ENCODE measurements at regions not wholly inside any gene's neighbourhood (a gene's known extent, or its start where the extent isn't known, plus 50 kb on each side); places are given as distances from the start of the nearest gene placed in this dataset.

- no peak for DNase-seq
Measured at GRCh38 chr9:78566521-78566920, 269.6 kb downstream of the PSAT1 start.

GRCh38 chr9:78566948-78567675 lies 270.2 kb downstream of the PSAT1 start:
- DNase-seq: no peak

GRCh38 chr9:78567693-78568092 lies 270.8 kb downstream of the PSAT1 start:
- DNase-seq: no peak

- no peak for DNase-seq
Measured at GRCh38 chr9:78568774-78569173, 271.8 kb downstream of the PSAT1 start.

- DNase-seq: no peak
Measured at GRCh38 chr9:78572266-78572665, 275.3 kb downstream of the PSAT1 start.

- no peak for DNase-seq
Measured at GRCh38 chr9:78573205-78573604, 276.3 kb downstream of the PSAT1 start.

- DNase-seq: no peak
Measured at GRCh38 chr9:78573669-78574068, 276.7 kb downstream of the PSAT1 start.

GRCh38 chr9:78574354-78575045 lies 277.6 kb downstream of the PSAT1 start:
- DNase-seq: no peak

- no peak for DNase-seq
Measured at GRCh38 chr9:78575081-78575480, 278.2 kb downstream of the PSAT1 start.

GRCh38 chr9:78575771-78576170 lies 278.8 kb downstream of the PSAT1 start:
- DNase-seq: no peak

GRCh38 chr9:78577156-78577906 lies 280.4 kb downstream of the PSAT1 start:
- DNase-seq: no peak

- peak; percentile 14 for DNase-seq
Measured at GRCh38 chr9:78578072-78578471, 281.1 kb downstream of the PSAT1 start.

GRCh38 chr9:78582821-78583220 lies 285.9 kb downstream of the PSAT1 start:
- no peak for DNase-seq

GRCh38 chr9:78584589-78584988 lies 287.7 kb downstream of the PSAT1 start:
- DNase-seq: no peak

- DNase-seq: no peak
Measured at GRCh38 chr9:78585909-78586308, 289.0 kb downstream of the PSAT1 start.

- DNase-seq: no peak
Measured at GRCh38 chr9:78590068-78590467, 293.1 kb downstream of the PSAT1 start.

- DNase-seq: no peak
Measured at GRCh38 chr9:78592811-78593210, 295.9 kb downstream of the PSAT1 start.

- no peak for DNase-seq
Measured at GRCh38 chr9:78595200-78595945, 298.4 kb downstream of the PSAT1 start.

GRCh38 chr9:78596346-78596745 lies 299.4 kb downstream of the PSAT1 start:
- DNase-seq: no peak

GRCh38 chr9:78598120-78598519 lies 301.2 kb downstream of the PSAT1 start:
- no peak for DNase-seq

- DNase-seq: no peak
Measured at GRCh38 chr9:78599926-78600325, 303.0 kb downstream of the PSAT1 start.

GRCh38 chr9:78601957-78602565 lies 305.1 kb downstream of the PSAT1 start:
- peak; percentile 47 for DNase-seq

Measured in muscle of arm (tissue), 1 donor.